CD14-positive monocyte (primary cell): ENCODE measurements at regions not wholly inside any gene's neighbourhood (a gene's known extent, or its start where the extent isn't known, plus 50 kb on each side); places are given as distances from the start of the nearest gene placed in this dataset.

Experiments used
- DNase-seq, 3 donors: peaks; one replicate each; pipeline ENCODE4 v3.0.0-alpha.2; 2011 to 2022
- H2AFZ ChIP-seq: 2 replicates; pipeline ENCODE4 v1.6.0; 2012; ENCODE audit warnings: mild to moderate bottlenecking, low read depth, low read length, inconsistent platforms; ENCODE audit not compliant: insufficient read depth, poor library complexity, severe bottlenecking
- H3K27ac ChIP-seq, 2 donors: 1 replicate in 1 of 2; 2 replicates in 1 of 2; pipeline ENCODE4 v1.5.1; 2012 to 2013; ENCODE audit warnings: low read length in 2 of 2, control low read depth in 1 of 2, inconsistent platforms in 1 of 2, low read depth in 1 of 2, mild to moderate bottlenecking in 1 of 2
- H3K27me3 ChIP-seq, 2 donors: one replicate each; pipeline versions ENCODE4 v1.6.0 to v1.6.1; 2011 to 2013; ENCODE audit warnings: low read length in 2 of 2; ENCODE audit not compliant: control insufficient read depth in 2 of 2, insufficient read depth in 2 of 2
- H3K36me3 ChIP-seq, 2 donors: replicated peaks in 1 of 2; 1 replicate in 1 of 2; 2 replicates in 1 of 2; pipeline versions ENCODE4 v1.5.1 to v1.6.1; 2012 to 2013; ENCODE audit warnings: low read length in 2 of 2, control low read depth in 1 of 2, inconsistent platforms in 1 of 2, mild to moderate bottlenecking in 1 of 2; ENCODE audit not compliant: insufficient read depth in 2 of 2, control insufficient read depth in 1 of 2
- H3K4me1 ChIP-seq, 2 donors: 1 replicate in 1 of 2; 2 replicates in 1 of 2; pipeline versions ENCODE4 v1.5.1 to v1.6.1; 2012 to 2013; ENCODE audit warnings: low read length in 2 of 2, control low read depth in 1 of 2, inconsistent platforms in 1 of 2, mild to moderate bottlenecking in 1 of 2, moderate library complexity in 1 of 2; ENCODE audit not compliant: insufficient read depth in 2 of 2, control insufficient read depth in 1 of 2
- H3K4me2 ChIP-seq: replicated peaks from 2 replicates; pipeline ENCODE3; 2012; ENCODE audit warnings: low read length, moderate library complexity, mild to moderate bottlenecking; ENCODE audit not compliant: poor library complexity, severe bottlenecking; ENCODE audit errors: extremely low read depth
- H3K4me3 ChIP-seq, 3 experiments: fragments of 200-600 bp in 1 of 3; sonication (generic) in 1 of 3; replicated peaks in 1 of 3; 1 replicate in 2 of 3; 2 replicates in 1 of 3; pipeline ENCODE4 v1.5.1; 2011 to 2013; ENCODE audit warnings: low read length in 3 of 3, mild to moderate bottlenecking in 3 of 3, control low read depth in 2 of 3, low read depth in 2 of 3, inconsistent platforms in 1 of 3, moderate library complexity in 1 of 3
- H3K79me2 ChIP-seq: 2 replicates; pipeline ENCODE4 v1.6.0; 2012; ENCODE audit warnings: mild to moderate bottlenecking, control low read depth, inconsistent platforms, low read length, moderate library complexity; ENCODE audit not compliant: insufficient read depth
- H3K9ac ChIP-seq: 2 replicates; pipeline ENCODE4 v1.6.0; 2017; ENCODE audit warnings: low read length, mild to moderate bottlenecking; ENCODE audit not compliant: insufficient read depth, poor library complexity, severe bottlenecking
- H3K9me3 ChIP-seq, 2 donors: replicated peaks in 1 of 2; 1 replicate in 1 of 2; 2 replicates in 1 of 2; pipeline versions ENCODE4 v1.5.1 to v1.6.1; 2012 to 2013; ENCODE audit warnings: low read length in 2 of 2, control low read depth in 1 of 2; ENCODE audit not compliant: control insufficient read depth in 1 of 2, insufficient read depth in 1 of 2
- H4K20me1 ChIP-seq: 2 replicates; pipeline ENCODE4 v1.6.0; 2012; ENCODE audit warnings: mild to moderate bottlenecking, low read length, control low read depth, moderate library complexity; ENCODE audit not compliant: insufficient read depth
- H3K27ac Mint-ChIP-seq, 7 donors: one replicate each; pipeline ENCODE4 v1.8.0; 2020; ENCODE audit warnings: mild to moderate bottlenecking in 7 of 7, mixed read lengths in 7 of 7, moderate library complexity in 6 of 7, inconsistent platforms in 2 of 7
- H3K27me3 Mint-ChIP-seq, 3 donors: one replicate each; pipeline ENCODE4 v1.8.0; 2021 to 2022; ENCODE audit warnings: low read depth in 3 of 3, mild to moderate bottlenecking in 3 of 3, mixed read lengths in 3 of 3, moderate library complexity in 3 of 3, inconsistent platforms in 1 of 3
- H3K36me3 Mint-ChIP-seq, 2 donors: one replicate each; pipeline ENCODE4 v1.8.0; 2020; ENCODE audit warnings: mixed read lengths in 2 of 2, inconsistent platforms in 1 of 2, mild to moderate bottlenecking in 1 of 2
- H3K4me1 Mint-ChIP-seq: one replicate; pipeline ENCODE4 v1.8.0; 2020; ENCODE audit warnings: mild to moderate bottlenecking, mixed read lengths
- H3K4me3 Mint-ChIP-seq, 2 donors: one replicate each; pipeline ENCODE4 v1.8.0; 2020; ENCODE audit warnings: mild to moderate bottlenecking in 2 of 2, mixed read lengths in 2 of 2, moderate library complexity in 1 of 2
- H3K9me3 Mint-ChIP-seq, 7 donors: one replicate each; pipeline ENCODE4 v1.8.0; 2020 to 2022; ENCODE audit warnings: mixed read lengths in 7 of 7, mild to moderate bottlenecking in 6 of 7, moderate library complexity in 6 of 7, inconsistent platforms in 2 of 7
- WGBS: methylation state at CpG from one replicate; pipeline ENCODE4 v1.1.5; 2013; ENCODE audit warnings: missing lambda C conversion rate; ENCODE audit not compliant: insufficient coverage; 5-methylcytosine and 5-hydroxymethylcytosine counted together
- intact Hi-C, 2 donors: fragments of 100-400 bp; cut with micrococcal nuclease; formaldehyde crosslinking; loops; one replicate each; pipeline versions ENCODE4 v1.15.0 to v1.15.1; 2023
- TF ChIP-seq, protein P1 (sequence below): fragments of 200-600 bp; IDR thresholded peaks from one replicate; pipeline ENCODE4 v1.8.0; 2022; ENCODE audit warnings: antibody characterized with exemption, mild to moderate bottlenecking

DNA sequence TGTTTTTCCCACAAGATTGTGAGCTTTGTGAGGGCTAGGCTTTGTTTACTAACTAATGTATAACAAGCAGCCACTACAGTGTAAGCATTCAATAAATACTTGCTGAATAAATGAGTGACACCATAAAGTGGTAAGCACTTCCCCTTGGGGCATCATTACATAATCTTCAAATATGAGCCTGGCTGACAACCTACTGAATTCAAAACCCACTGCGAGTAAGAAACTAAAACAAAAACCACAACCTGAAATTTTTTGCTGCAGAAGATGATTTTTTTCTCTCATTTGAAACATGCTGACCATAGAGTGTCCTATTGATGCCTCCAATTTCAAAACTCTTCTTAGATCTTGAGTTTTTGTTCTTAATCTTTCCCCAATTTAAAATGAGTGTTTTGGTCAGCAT, 331.3 kb upstream of the CCNG1 start:
- Histone ChIP-seq H2AFZ (no peak overlapping the region), H3K4me2 (no peak overlapping the region), H3K79me2 (no peaks in the 10 kb centered on the region), H3K27ac (no peak overlapping the region), H3K9me3 (no peaks in the 10 kb centered on the region), H3K27me3 (no peaks in the 10 kb centered on the region), H3K36me3 (no peaks in the 10 kb centered on the region), H3K4me1 (no peaks in the 10 kb centered on the region), H4K20me1 (no peaks in the 10 kb centered on the region), H3K9ac (no peak overlapping the region), H3K4me3 (no peak overlapping the region)
- DNase-seq: no peak
- Mint-ChIP-seq H3K4me1 (no peaks in the 10 kb centered on the region), H3K27me3 (no peaks in the 10 kb centered on the region), H3K36me3 (no peaks in the 10 kb centered on the region), H3K4me3 (no peak overlapping the region), H3K27ac (no peak overlapping the region), H3K9me3 (peaks cover 0 to 4% (median 0%) of the 10 kb centered on the region in 7 donors)
- 33% methylated on average over 1 of the region's 1 CpG for WGBS
- intact Hi-C loops: no loop called here
- TF ChIP-seq, protein P1, sequence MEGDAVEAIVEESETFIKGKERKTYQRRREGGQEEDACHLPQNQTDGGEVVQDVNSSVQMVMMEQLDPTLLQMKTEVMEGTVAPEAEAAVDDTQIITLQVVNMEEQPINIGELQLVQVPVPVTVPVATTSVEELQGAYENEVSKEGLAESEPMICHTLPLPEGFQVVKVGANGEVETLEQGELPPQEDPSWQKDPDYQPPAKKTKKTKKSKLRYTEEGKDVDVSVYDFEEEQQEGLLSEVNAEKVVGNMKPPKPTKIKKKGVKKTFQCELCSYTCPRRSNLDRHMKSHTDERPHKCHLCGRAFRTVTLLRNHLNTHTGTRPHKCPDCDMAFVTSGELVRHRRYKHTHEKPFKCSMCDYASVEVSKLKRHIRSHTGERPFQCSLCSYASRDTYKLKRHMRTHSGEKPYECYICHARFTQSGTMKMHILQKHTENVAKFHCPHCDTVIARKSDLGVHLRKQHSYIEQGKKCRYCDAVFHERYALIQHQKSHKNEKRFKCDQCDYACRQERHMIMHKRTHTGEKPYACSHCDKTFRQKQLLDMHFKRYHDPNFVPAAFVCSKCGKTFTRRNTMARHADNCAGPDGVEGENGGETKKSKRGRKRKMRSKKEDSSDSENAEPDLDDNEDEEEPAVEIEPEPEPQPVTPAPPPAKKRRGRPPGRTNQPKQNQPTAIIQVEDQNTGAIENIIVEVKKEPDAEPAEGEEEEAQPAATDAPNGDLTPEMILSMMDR: no peak

DNA sequence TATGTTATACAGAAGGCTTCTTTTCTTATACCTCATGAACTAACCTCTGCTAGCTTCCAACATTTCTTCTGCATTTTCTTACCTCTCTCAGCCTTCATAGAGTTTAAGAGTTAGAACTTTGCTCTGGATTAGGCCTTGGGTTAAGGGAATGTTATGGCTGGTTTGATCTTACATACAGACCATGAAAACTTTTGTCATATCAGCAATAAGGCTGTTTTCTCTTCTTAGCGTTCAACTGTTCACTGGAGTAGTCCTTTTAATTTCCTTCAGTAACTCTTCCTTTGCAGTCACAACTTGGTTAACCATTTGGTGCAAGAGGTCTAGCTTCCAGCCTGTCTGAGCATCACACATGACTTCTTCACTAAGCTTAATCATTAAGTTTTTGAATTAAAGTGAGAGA, 329.0 kb upstream of the CCNG1 start:
- Histone ChIP-seq H3K9me3 (no peaks in the 10 kb centered on the region), H2AFZ (no peak overlapping the region), H3K79me2 (no peaks in the 10 kb centered on the region), H3K27me3 (no peaks in the 10 kb centered on the region), H3K4me2 (no peak overlapping the region), H4K20me1 (no peaks in the 10 kb centered on the region), H3K27ac (no peak overlapping the region), H3K36me3 (no peaks in the 10 kb centered on the region), H3K9ac (no peak overlapping the region), H3K4me1 (no peaks in the 10 kb centered on the region), H3K4me3 (no peak overlapping the region)
- WGBS: no CpG with 5 or more reads among the region's 1 CpG
- TF ChIP-seq, protein P1: no peak
- intact Hi-C loops: no loop called here
- Mint-ChIP-seq H3K27me3 (no peaks in the 10 kb centered on the region), H3K4me1 (no peaks in the 10 kb centered on the region), H3K9me3 (peaks cover 0 to 2% (median 0%) of the 10 kb centered on the region in 7 donors), H3K4me3 (no peak overlapping the region), H3K27ac (no peak overlapping the region), H3K36me3 (no peaks in the 10 kb centered on the region)
- no peak for DNase-seq
